H1 (cell line): ENCODE measurements at regions not wholly inside any gene's neighbourhood (a gene's known extent, or its start where the extent isn't known, plus 50 kb on each side); places are given as distances from the start of the nearest gene placed in this dataset.

Source experiments
- CTCF ChIA-PET: fragments of 300-600 bp; sonication (Branson Sonifier 250); formaldehyde crosslinking; loops from one replicate; lab custom pipeline; 2021; ENCODE audit not compliant: partially characterized antibody; lab: Charles Lee
- POLR2A ChIA-PET: fragments of 300-600 bp; sonication (Branson Sonifier 250); formaldehyde crosslinking; loops from one replicate; lab custom pipeline; 2021; ENCODE audit warnings: inconsistent platforms; ENCODE audit not compliant: partially characterized antibody; lab: Charles Lee
- DNase-seq, 2 experiments: peaks; one replicate each; pipeline versions ENCODE4 v3.0.0 to v3.0.0-alpha.2; 2010 to 2022; ENCODE audit warnings: low spot score in 2 of 2, low read depth in 1 of 2, mixed read lengths in 1 of 2
- FAIRE-seq: peaks from 2 replicates; lab custom pipeline; 2011; peaks lifted over from hg19 to GRCh38; lab: Jason Lieb, UNC
- H2AFZ ChIP-seq: 2 replicates; pipeline ENCODE4 v1.8.1; 2012; ENCODE audit warnings: low read length, inconsistent platforms
- H2AK5ac ChIP-seq: 2 replicates; pipeline ENCODE4 v1.6.1; 2013; ENCODE audit warnings: low read depth, low read length
- H2BK120ac ChIP-seq: replicated peaks from 2 replicates; pipeline ENCODE3; 2013; ENCODE audit warnings: low read depth, low read length, inconsistent platforms
- H2BK12ac ChIP-seq: 2 replicates; pipeline ENCODE4 v1.6.1; 2013; ENCODE audit warnings: low read depth, low read length
- H2BK15ac ChIP-seq: 2 replicates; pipeline ENCODE4 v1.6.1; 2013; ENCODE audit warnings: low read length
- H2BK20ac ChIP-seq: 2 replicates; pipeline ENCODE4 v1.6.1; 2013; ENCODE audit warnings: low read length
- H2BK5ac ChIP-seq: 2 replicates; pipeline ENCODE4 v1.6.1; 2013; ENCODE audit warnings: low read depth, low read length
- H3K14ac ChIP-seq: 2 replicates; pipeline ENCODE4 v1.6.1; 2013; ENCODE audit warnings: inconsistent platforms; ENCODE audit not compliant: insufficient read length
- H3K18ac ChIP-seq: 2 replicates; pipeline ENCODE4 v1.6.1; 2013; ENCODE audit warnings: low read length; ENCODE audit errors: extremely low read depth
- H3K23ac ChIP-seq: 2 replicates; pipeline ENCODE4 v1.6.1; 2013; ENCODE audit warnings: inconsistent platforms; ENCODE audit not compliant: insufficient read length
- H3K23me2 ChIP-seq: 2 replicates; pipeline ENCODE4 v1.6.1; 2013; ENCODE audit warnings: low read depth, low read length
- H3K27ac ChIP-seq: 2 replicates; pipeline ENCODE4 v1.6.1; 2011; ENCODE audit warnings: low read depth, low read length, inconsistent platforms
- H3K27me3 ChIP-seq, 4 experiments: replicated peaks in 1 of 4; 1 replicate in 1 of 4; 2 replicates in 3 of 4; pipeline versions ENCODE4 v1.6.1 to v1.8.1; 2011 to 2013; ENCODE audit warnings: low read length in 3 of 4, mild to moderate bottlenecking in 3 of 4, inconsistent platforms in 2 of 4, mixed read lengths in 2 of 4, moderate library complexity in 1 of 4; ENCODE audit not compliant: control insufficient read depth in 3 of 4, insufficient read depth in 3 of 4; ENCODE audit errors: extremely low read depth in 1 of 4
- H3K36me3 ChIP-seq, 4 experiments: 2 replicates each; pipeline versions ENCODE4 v1.6.1 to v1.8.1; 2011 to 2013; ENCODE audit warnings: mild to moderate bottlenecking in 4 of 4, low read length in 3 of 4, moderate library complexity in 2 of 4, control low read depth in 1 of 4, inconsistent platforms in 1 of 4; ENCODE audit not compliant: insufficient read depth in 4 of 4, control insufficient read depth in 2 of 4
- H3K4ac ChIP-seq: replicated peaks from 2 replicates; pipeline ENCODE3; 2013; ENCODE audit warnings: low read length, low read depth, mixed read lengths, inconsistent platforms; ENCODE audit not compliant: insufficient read length
- H3K4me1 ChIP-seq, 4 experiments: replicated peaks in 1 of 4; 1 replicate in 1 of 4; 2 replicates in 3 of 4; pipeline versions ENCODE4 v1.6.1 to v1.8.1; 2011 to 2013; ENCODE audit warnings: low read length in 3 of 4, inconsistent platforms in 2 of 4, mixed read lengths in 1 of 4; ENCODE audit not compliant: insufficient read depth in 4 of 4, control insufficient read depth in 3 of 4
- H3K4me2 ChIP-seq, 2 experiments: 2 replicates each; pipeline versions ENCODE4 v1.6.1 to v1.8.1; 2011 to 2013; ENCODE audit warnings: low read depth in 2 of 2, low read length in 2 of 2, control low read depth in 1 of 2, inconsistent platforms in 1 of 2, mild to moderate bottlenecking in 1 of 2; ENCODE audit not compliant: insufficient read depth in 1 of 2
- H3K4me3 ChIP-seq, 4 experiments: fragments of 200-600, 300-600 bp in 1 of 4; sonication (generic), shearing (Covaris generic), sonication (Bioruptor Twin) in 1 of 4; 2 replicates each; pipeline versions ENCODE4 v1.5.1 to v1.8.1; 2011 to 2016; ENCODE audit warnings: low read length in 4 of 4, low read depth in 3 of 4, control low read depth in 2 of 4, inconsistent platforms in 2 of 4, mild to moderate bottlenecking in 2 of 4, mixed read lengths in 1 of 4, moderate library complexity in 1 of 4; ENCODE audit not compliant: insufficient read depth in 2 of 4; ENCODE audit errors: extremely low read depth in 1 of 4
- H3K56ac ChIP-seq: replicated peaks from 2 replicates; pipeline ENCODE3; 2013; ENCODE audit warnings: low read depth, mild to moderate bottlenecking, mixed read lengths, low read length, inconsistent platforms; ENCODE audit not compliant: insufficient read length
- H3K79me1 ChIP-seq: 2 replicates; pipeline ENCODE4 v1.6.1; 2013; ENCODE audit warnings: low read depth, low read length, control low read depth
- H3K79me2 ChIP-seq, 2 experiments: 2 replicates each; pipeline versions ENCODE4 v1.6.1 to v1.8.1; 2012 to 2013; ENCODE audit warnings: low read length in 2 of 2, mild to moderate bottlenecking in 2 of 2, inconsistent platforms in 1 of 2; ENCODE audit not compliant: insufficient read depth in 2 of 2, control insufficient read depth in 1 of 2
- H3K9ac ChIP-seq, 4 experiments: replicated peaks in 1 of 4; 1 replicate in 1 of 4; 2 replicates in 3 of 4; pipeline versions ENCODE4 v1.6.1 to v1.8.1; 2011 to 2013; ENCODE audit warnings: low read depth in 3 of 4, low read length in 3 of 4, control low read depth in 2 of 4, mild to moderate bottlenecking in 2 of 4, moderate library complexity in 2 of 4, inconsistent platforms in 1 of 4; ENCODE audit errors: extremely low read depth in 1 of 4
- H3K9me3 ChIP-seq, 2 experiments: 2 replicates each; pipeline versions ENCODE4 v1.6.1 to v1.8.1; 2012 to 2013; ENCODE audit warnings: mild to moderate bottlenecking in 2 of 2, moderate library complexity in 2 of 2, control low read depth in 1 of 2, inconsistent platforms in 1 of 2, low read depth in 1 of 2, low read length in 1 of 2, mixed read lengths in 1 of 2; ENCODE audit not compliant: insufficient read depth in 2 of 2
- H4K20me1 ChIP-seq, 2 experiments: replicated peaks in 1 of 2; 2 replicates each; pipeline versions ENCODE3 to v1.8.1; 2011 to 2013; ENCODE audit warnings: inconsistent platforms in 2 of 2, low read length in 2 of 2, mild to moderate bottlenecking in 1 of 2; ENCODE audit not compliant: insufficient read depth in 2 of 2, control insufficient read depth in 1 of 2
- H4K5ac ChIP-seq: 2 replicates; pipeline ENCODE4 v1.6.1; 2013; ENCODE audit warnings: low read length, low read depth, mixed read lengths, inconsistent platforms; ENCODE audit not compliant: insufficient read length
- H4K8ac ChIP-seq: 2 replicates; pipeline ENCODE4 v1.8.0; 2013; ENCODE audit warnings: mild to moderate bottlenecking, moderate library complexity, low read length, inconsistent platforms; ENCODE audit not compliant: insufficient read depth; ENCODE audit errors: extremely low read depth
- H4K91ac ChIP-seq: replicated peaks from 2 replicates; pipeline ENCODE3; 2013; ENCODE audit warnings: low read length, mixed read lengths, inconsistent platforms; ENCODE audit not compliant: insufficient read length
- ATF3 ChIP-seq: IDR thresholded peaks from 2 replicates; pipeline ENCODE4 v1.6.1; 2011; ENCODE audit warnings: low read depth, mild to moderate bottlenecking, low read length; ENCODE audit not compliant: insufficient read depth
- BCL11A ChIP-seq, 2 experiments: IDR thresholded peaks; one replicate each; pipeline ENCODE4 v1.6.1; 2011; ENCODE audit warnings: low read depth in 2 of 2, low read length in 2 of 2, mild to moderate bottlenecking in 2 of 2
- BRCA1 ChIP-seq: IDR thresholded peaks from 2 replicates; pipeline ENCODE4 v1.6.1; 2012; ENCODE audit warnings: low read depth, low read length, improper control_type of control experiment
- CEBPB ChIP-seq: IDR thresholded peaks from 2 replicates; pipeline ENCODE4 v1.6.1; 2012; ENCODE audit warnings: low read depth, low read length
- CHD1 ChIP-seq: IDR thresholded peaks from 2 replicates; pipeline ENCODE4 v1.6.1; 2012; ENCODE audit warnings: low read depth, low read length, improper control_type of control experiment
- CREB1 ChIP-seq: IDR thresholded peaks from 2 replicates; pipeline ENCODE4 v1.6.1; 2012; ENCODE audit warnings: inconsistent platforms
- CTCF ChIP-seq, 3 experiments: IDR thresholded peaks; 1 replicate in 2 of 3; 2 replicates in 1 of 3; pipeline versions ENCODE4 v1.5.1 to v1.6.1; 2011; ENCODE audit warnings: low read length in 3 of 3, mild to moderate bottlenecking in 3 of 3, inconsistent platforms in 2 of 3, low read depth in 1 of 3, moderate library complexity in 1 of 3; ENCODE audit not compliant: insufficient read depth in 1 of 3; ENCODE audit errors: control extremely low read depth in 1 of 3
- EGR1 ChIP-seq: IDR thresholded peaks from 2 replicates; pipeline ENCODE4 v1.6.1; 2011; ENCODE audit warnings: low read depth, low read length, borderline replicate concordance
- POLR2AphosphoS5 ChIP-seq: IDR thresholded peaks from 2 replicates; pipeline ENCODE4 v1.6.1; 2011; ENCODE audit warnings: low read depth, low read length
- RNF2 ChIP-seq: fragments of 200-900, 300-1000 bp; sonication (generic); IDR thresholded peaks from 2 replicates; pipeline ENCODE4 v1.7.1; 2016; ENCODE audit warnings: borderline replicate concordance, low read depth, mild to moderate bottlenecking, antibody characterized with exemption, low read length; ENCODE audit not compliant: poor library complexity, severe bottlenecking; ENCODE audit errors: missing control alignments
- SIRT6 ChIP-seq: IDR thresholded peaks from one replicate; pipeline ENCODE4 v1.7.1; 2012; ENCODE audit warnings: low read length, inconsistent platforms
- SRF ChIP-seq: IDR thresholded peaks from 2 replicates; pipeline ENCODE4 v1.6.1; 2011; ENCODE audit warnings: mild to moderate bottlenecking, low read depth, low read length, moderate library complexity
- TBP ChIP-seq: IDR thresholded peaks from 2 replicates; pipeline ENCODE4 v1.6.1; 2011; ENCODE audit warnings: low read depth, low read length, improper control_type of control experiment
- WGBS, 2 experiments: shearing (Covaris generic) in 1 of 2; methylation state at CpG; one replicate each; pipeline versions ENCODE4 v1.1.6 to v1.1.7; 2013 to 2015; ENCODE audit warnings: low lambda C conversion rate in 2 of 2, mixed read lengths in 2 of 2, inconsistent platforms in 1 of 2, low coverage in 1 of 2, missing lambda C conversion rate in 1 of 2; ENCODE audit not compliant: insufficient replicate concordance in 2 of 2, insufficient coverage in 1 of 2, insufficient read length in 1 of 2; ENCODE audit errors: extremely low coverage in 1 of 2, missing lambda C conversion rate in 1 of 2; 5-methylcytosine and 5-hydroxymethylcytosine counted together

- FAIRE-seq (no peak), DNase-seq (no peak)
- WGBS, 2 experiments = 93% methylated on average over 2 of the region's 2 CpGs; no CpG with 5 or more reads in 1 of the 2 experiments
- no peak overlapping the region for H3K23ac ChIP-seq
- H3K27ac ChIP-seq = no peak overlapping the region
- no peak overlapping the region for H3K4ac ChIP-seq
- no peaks in the 10 kb centered on the region for H3K27me3 ChIP-seq
- no peak overlapping the region for H3K4me2 ChIP-seq
- H3K56ac ChIP-seq = no peak overlapping the region
- H2BK12ac ChIP-seq = no peak overlapping the region
- H2BK120ac ChIP-seq = no peak overlapping the region
- H3K9me3 ChIP-seq = no peaks in the 10 kb centered on the region
- H3K14ac ChIP-seq = no peak overlapping the region
- no peak overlapping the region for H3K4me3 ChIP-seq
- H4K91ac ChIP-seq = no peak overlapping the region
- H3K36me3 ChIP-seq = no peaks in the 10 kb centered on the region
- H2AK5ac ChIP-seq = no peak overlapping the region
- no peak overlapping the region for H3K9ac ChIP-seq
- no peaks in the 10 kb centered on the region for H3K23me2 ChIP-seq
- H4K5ac ChIP-seq = no peak overlapping the region
- H2BK20ac ChIP-seq = no peak overlapping the region
- no peak overlapping the region for H3K18ac ChIP-seq
- H3K79me2 ChIP-seq = no peaks in the 10 kb centered on the region
- CTCF ChIA-PET = interaction anchor here (1.3 kb wide), 1 partner anchor 21 kb away, joined by 3 read pairs; no protein-coding TSS in a partner anchor
- H3K4me1 ChIP-seq = peaks cover 0 to 4% (median 0%) of the 10 kb centered on the region in 4 experiments; a peak in 1 of 7 replicates
- H2BK5ac ChIP-seq = no peak overlapping the region
- H2AFZ ChIP-seq = no peak overlapping the region
- H3K79me1 ChIP-seq = no peaks in the 10 kb centered on the region
- H4K20me1 ChIP-seq = no peaks in the 10 kb centered on the region
- no peak overlapping the region for H4K8ac ChIP-seq
- H2BK15ac ChIP-seq = no peak overlapping the region
- POLR2A ChIA-PET = no interaction called here
- no peak for TF ChIP-seq CREB1
- TF ChIP-seq SIRT6 = no peak
- no peak for TF ChIP-seq RNF2
- no peak for TF ChIP-seq BCL11A (IDR thresholded peaks at IDR 0.05; ENCODE audit: low read depth in 2 of 2, low read length in 2 of 2)
- TF ChIP-seq SRF = no peak
- TF ChIP-seq CTCF (IDR thresholded peaks at IDR 0.05; ENCODE audit: control extremely low read depth in 1 of 3, insufficient read depth in 1 of 3, low read depth in 1 of 3, low read length in 3 of 3) = no peak
- no peak for TF ChIP-seq CEBPB
- TF ChIP-seq CHD1 = no peak
- no peak for TF ChIP-seq EGR1
- TF ChIP-seq BRCA1 = no peak
- TF ChIP-seq POLR2AphosphoS5 = no peak
- TF ChIP-seq TBP = no peak
- no peak for TF ChIP-seq ATF3
Measured at GRCh38 chr12:97024393-97024792, 117.3 kb downstream of the NEDD1 start.
